Right forelimb (tissue), 1 donor: ENCODE measurements at regions not wholly inside any gene's neighbourhood (a gene's known extent, or its start where the extent isn't known, plus 50 kb on each side); places are given as distances from the start of the nearest gene placed in this dataset.
"Not testable (repeated sequence)": the region's sequence is repeated elsewhere in the genome, so short reads cannot be mapped to it uniquely, and the experiment has no call there.

Experiments
- DNase-seq: peaks from one replicate; pipeline ENCODE4 v3.0.0-alpha.2; 2018

DNA sequence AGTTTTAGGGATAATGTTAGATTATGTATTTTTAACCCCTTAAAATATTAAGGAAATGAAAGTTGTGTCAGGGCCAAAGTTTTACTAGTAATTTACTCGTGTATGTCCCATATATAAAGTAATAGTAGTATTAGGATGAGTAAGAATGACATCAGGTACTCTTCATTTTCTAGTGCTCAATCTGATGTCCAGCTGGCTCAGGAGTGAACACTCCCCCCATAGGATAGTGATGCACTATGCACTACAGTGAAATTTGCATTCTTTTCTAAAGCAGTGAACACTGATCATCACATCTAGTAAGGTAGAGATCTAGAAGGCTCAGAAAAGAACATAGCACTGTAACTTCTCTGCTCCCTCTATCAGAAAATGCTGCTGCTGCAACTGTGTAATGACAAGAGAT, 409.7 kb downstream of the GLUD2 start:
- DNase-seq, result no peak

DNA sequence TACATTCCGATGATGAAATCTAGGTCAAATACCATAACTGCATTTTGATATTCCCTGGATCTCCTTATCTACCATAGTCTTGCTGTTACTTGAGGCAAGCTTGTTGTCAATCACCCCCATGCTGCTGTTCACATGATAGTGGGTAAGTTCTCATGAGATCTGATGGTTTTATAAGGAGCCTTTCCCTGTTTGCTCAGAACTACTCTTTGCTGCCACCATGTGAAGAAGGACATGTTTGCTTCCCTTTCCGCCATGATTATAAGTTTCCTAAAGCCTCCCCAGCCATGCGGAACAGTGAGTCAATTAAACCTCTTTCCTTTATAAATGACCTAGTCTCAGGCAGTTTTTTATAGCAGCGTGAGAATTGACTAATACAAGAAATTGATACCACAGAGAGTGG, 432.0 kb downstream of the GLUD2 start:
- DNase-seq, result no peak

DNA sequence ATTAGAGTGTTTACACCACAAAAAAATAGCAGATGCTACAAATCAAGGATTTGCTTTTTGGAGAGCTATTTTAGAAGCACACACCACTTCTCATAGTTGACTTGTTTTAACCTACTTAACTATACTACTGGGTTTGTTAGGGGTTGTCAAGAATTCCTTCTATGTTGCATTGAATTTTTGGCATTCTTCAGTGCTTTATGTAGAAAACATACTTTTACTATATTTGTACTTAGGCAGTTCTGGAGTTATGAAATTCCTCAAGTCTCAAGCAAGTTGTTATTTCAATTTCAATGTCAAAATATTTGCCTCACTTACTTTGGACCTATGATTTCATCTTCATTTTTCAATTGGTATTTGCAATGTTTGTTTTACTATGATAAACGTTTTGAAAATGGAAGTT, 449.6 kb downstream of the GLUD2 start:
- DNase-seq, result no peak

DNA sequence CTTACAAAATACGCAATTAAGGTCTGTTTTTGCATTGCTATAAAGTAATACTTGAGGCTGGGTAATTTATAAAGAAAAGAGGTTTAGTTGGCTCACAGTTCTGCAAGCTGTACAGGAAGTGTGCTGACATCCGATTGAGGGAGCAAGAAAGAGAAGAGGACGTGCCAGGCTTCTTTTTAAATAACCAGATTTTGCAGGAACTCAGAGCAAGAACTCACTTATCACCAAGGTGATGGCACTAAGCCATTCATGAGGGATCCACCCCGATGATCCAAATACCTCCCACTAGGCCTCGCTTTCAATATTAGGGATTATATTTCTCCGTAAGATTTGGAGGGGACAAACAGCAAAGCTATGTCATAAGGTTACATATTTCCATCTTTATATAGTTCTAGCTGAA, 456.7 kb downstream of the GLUD2 start:
- no peak for DNase-seq

DNA sequence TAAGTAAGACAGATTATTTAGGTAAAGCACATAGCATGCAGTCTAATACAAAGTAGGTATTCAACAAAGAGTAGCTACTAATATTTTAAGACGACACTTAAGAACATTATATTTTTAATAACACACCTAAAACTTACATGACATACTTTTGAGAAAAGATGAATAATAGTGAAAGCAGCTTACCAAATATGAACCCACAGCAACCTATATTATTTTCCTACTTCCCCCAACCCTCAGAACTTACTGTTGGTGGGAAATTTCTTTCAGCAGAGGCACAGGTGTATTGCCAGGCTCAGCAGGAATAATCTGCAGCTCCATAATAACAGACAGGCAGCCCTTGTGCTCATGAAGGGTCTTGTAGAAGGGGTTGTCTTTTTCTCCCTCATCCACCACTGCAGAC, 498.9 kb downstream of the GLUD2 start:
- DNase-seq, result no peak

DNA sequence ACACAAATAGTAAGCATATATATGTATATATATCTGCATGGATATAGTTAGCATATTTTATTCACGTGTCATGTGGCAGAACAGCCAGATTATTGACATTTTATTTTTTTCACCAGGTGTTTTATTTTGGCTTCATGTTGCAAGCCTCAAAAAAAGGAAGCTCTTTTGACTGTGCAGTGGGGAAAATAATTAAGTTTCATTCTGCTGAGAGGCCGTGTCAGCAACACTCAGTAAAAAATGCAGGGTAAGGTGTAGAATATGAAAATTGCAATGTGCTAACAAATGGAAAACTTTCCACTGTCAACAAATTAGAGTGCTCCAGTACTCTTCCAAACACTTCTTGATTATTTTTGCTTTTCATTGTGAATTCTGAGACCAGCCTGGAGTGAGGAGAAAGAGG, 511.5 kb downstream of the GLUD2 start:
- DNase-seq, result no peak

DNA sequence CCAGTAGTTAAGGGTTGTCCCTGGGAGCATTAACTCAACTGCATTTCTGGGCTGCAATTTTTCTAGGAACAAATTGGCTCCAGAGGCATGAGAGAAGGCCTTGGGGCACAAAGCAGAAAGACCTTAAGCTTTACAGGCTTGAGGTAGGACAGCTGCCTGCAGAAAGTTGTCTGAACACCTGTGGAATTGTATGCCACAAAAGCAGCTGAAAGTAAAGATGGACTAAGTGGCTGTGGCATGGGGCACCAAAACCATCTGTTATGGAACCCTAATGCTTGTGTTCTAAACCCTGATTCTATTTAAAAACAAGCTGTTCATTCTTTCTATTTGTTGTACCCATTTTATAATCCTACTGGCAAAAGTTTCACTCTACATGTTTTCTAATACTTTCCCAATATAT, 515.2 kb downstream of the GLUD2 start:
- DNase-seq, result no peak

DNA sequence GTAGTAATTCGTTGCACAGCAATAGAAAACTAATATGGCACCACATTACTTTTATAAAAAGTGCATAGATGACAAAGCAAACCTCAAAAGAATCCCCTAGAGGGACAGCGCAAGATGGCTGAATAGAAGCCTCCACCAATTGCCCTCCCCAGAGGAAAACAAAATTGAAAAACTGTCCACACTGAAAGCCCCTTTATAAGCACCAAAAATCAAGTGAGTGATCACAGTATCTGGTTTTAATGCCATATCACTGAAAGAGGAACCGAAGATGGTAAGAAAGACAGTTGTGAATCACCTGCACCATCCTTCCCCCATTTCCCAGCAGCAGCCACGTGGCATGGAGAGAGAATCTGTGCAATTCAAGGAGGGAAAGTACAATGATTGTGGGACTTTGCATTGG, 522.2 kb downstream of the GLUD2 start:
- no peak for DNase-seq

DNA sequence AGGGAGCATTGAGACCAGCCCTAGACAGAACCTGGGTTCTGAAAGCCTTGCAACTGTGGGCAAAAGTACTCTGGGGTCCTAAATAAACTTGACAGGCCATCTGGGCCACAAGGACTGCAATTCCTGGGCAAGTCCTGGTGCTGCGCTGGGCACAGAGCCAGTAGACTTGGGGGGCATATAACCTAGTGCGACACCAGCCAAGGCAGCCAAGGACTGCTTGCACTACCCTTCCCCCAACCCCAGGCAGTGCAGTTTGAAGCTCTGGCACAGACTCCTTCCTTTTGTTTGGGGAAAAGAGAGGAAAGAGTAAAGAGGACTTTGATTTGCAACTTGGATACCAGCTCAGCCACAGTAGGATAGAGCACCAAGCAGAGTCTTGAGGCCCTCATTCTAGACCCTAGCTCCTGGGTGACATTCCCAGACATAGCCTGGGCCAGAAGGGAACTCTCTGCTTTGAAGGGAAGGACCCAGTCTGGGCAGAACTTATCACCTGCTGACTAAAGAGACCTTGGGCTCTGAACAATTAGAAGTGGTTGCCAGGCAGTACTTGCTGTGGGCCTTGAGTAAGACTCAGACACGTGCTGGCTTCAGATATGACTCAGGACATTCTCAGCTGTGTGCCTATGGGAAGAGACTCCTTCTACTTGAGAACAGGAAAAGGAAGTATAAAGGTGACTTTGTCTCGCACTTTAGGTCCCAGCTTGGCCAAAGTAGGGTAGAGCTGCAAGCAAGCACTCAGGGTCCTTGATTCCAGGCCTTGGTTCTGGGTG, 522.8 kb downstream of the GLUD2 start:
- no peak for DNase-seq

DNA sequence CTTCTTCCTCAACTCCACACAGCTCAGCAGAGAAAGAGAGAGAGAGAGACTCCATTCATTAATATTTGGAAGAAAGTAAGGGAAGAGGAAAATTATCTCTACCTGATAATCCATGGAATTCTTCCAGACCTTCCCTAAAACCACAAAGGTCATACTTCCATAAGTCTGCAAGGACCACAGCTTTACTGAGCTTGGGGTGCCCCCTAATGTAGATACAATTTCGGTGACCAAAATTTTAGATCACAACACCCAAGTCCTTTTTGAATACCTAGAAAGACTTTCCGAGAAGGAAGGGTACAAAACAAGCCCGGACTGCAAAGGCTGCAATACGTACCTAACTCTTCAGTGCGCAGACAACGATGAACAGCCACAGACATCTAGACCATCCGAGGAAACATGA, 523.9 kb downstream of the GLUD2 start:
- no peak for DNase-seq

DNA sequence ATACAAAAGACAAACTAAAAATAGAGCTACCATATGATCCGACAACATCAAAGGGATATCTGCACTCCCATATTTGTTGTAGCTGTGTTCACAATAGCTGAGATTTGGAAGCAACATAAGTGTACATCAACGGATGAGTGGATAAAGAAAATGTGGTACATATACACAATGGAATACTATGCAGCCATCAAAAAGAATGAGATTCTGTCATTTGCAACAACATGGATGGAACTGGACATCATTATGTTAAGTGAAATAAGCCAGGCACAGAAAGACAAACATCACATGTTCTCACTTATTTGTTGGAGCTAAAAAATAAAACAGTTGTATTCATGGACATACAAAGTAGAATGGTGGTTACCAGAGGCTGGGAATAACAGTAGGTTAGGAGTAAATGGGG, 527.0 kb downstream of the GLUD2 start:
- DNase-seq, result not testable (repeated sequence)

DNA sequence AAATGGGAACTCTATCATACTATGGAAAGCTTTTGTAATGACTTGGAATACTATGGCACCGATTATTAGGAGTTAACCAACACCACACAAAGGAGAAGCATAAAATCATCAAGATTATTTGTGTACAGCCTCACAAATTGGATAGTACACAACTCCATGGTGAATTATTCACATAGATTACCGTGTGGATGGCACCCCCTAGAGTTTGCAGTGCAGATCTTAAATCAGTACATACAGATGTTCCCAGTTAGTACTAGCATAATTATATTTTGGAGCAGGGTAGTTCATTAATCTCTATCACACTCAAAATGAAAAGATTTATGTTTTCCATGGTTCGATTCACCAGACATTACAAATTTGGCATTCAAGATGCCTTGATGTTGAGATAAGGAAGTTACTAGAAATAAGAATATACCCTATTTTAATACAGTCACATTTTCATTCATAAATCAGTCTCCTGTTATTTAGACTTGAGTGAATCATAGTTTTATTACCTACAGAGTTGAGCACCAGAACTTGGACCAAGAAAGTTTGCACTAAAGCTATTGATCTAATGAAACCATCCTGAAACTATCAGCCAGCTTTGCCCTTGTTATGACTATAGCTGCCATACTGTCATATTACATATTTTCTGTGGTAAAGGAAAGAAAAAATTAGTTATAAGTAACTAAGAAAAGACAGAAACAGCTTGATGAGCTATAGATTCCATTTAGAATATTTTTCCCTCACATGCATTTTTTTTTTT, 531.8 kb downstream of the GLUD2 start:
- DNase-seq, result no peak

DNA sequence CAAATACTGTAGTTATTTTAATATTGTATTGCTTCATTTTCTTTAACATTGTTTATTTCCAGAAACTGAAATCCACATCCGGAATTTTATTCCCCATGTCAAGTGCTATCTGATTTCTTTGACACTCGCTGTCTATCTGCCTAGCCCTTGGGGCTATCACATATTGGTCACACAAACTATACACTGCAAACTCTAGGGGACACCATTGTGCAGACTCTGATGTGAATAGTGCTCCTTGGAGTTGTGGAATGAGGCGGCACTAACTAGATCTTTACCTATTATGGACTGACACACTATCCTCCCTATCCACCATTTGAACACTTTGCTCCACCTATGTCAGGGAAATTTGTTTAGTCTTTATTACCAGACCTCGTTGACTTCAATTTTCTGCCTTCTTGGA, 534.5 kb downstream of the GLUD2 start:
- no peak for DNase-seq

DNA sequence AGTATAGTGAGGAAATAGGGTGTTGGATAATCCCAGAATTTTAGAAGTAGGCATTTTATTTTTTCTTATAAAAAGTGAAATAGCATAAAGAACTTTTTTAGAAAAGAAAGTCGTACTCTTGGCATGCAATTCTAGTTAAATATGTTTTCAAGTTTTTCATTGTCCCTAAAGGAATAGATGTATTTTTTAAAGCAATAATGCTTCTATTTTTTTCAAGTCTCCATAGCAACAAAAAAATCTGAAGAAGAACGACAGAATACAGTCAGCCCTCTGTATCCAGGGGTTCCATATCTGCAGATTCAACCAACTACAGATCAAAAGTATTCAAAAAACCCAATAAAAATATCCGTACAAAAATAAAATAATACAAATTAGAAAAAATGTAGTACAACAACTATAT, 538.2 kb downstream of the GLUD2 start:
- DNase-seq, result no peak

DNA sequence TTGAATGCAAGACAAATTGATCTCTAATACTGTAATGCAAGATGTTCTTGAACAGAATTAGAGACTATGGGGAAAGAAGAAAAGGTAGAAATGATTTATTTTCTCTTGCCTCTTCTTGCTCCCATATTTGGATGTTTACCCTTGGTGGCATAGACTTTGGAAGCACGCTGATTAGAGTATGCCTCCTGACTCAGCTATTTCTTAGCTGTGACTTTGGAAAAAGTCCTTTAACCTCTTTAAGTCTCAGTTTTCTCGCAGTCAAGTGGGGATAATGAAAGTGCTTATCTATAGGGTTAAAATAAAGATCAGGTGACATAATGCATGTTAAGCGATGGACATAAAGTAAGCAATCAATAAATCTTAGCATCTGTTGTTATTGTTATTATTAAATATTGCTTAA, 545.5 kb downstream of the GLUD2 start:
- no peak for DNase-seq

DNA sequence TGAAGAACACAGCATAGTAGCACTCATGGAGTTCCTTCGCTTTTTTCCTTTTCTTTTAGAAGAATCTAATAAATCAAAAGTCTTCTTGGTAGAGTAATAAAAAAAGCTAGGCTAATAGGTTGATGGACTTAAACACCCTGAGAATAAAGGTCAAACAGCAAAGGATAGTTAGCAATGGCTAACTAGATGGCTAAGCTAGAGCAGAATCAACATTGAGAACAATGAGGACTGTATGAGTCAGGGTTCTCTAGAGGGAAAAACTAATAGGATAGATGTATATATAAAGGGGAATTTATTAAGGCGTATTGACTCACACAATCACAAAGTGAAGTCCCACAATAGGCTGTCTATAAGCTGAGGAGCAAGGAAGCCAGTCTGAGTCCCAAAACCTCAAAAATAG, 550.9 kb downstream of the GLUD2 start:
- no peak for DNase-seq

DNA sequence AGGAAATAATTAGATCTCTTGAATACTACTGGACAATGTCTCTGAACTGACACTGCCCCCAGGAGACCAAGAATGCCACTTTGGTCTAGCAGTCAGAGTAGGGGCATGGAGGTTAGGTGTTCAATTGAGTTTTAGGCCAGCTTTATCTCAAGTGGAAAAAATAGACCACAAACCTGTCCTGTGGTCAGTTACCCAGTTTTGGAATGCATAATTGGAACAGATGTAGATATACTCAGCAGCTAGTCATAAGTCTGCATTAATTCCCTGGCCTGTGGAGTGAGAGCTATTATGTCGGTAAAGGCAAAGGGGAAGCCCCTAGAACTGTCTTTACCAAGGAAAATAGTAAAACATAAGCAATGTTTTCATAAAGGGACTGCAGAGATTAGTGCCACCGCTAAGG, 587.7 kb downstream of the GLUD2 start:
- DNase-seq, result no peak

DNA sequence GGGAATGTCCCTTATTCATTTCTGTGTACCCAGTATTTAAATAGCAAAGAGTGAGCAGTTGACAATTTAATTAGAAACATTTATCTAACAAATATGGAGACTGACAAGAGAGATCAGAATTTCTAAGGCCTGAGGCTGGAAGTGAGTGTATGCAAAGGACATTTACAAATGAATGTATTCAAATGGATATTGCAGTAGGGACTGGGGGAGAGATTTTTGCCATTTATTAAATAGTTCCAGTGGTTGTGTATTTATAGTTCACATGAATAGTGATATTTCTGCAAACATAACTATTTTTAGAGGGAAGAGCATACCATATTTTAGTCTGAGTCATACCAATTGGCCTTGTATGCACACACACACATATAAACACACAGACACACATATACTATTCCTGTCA, 592.4 kb downstream of the GLUD2 start:
- DNase-seq, result no peak

DNA sequence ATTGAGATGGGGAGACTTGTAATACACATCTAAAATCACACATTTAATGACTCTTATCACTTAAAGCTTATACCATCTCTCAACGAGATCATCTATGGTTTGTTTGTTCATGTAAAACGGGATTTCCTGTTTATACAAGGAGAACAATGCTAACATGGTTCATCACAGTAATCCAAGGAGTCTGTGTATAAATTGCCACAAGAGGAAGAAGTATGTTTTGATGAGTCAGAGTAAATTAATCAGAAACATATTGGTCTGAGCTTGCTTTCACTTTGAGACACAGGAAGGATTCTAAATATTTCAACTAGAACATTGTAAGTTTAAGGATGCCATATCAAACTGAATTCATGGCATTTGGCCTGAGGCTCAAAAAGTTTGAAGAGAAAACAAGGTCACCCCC, 594.1 kb downstream of the GLUD2 start:
- DNase-seq, result no peak

DNA sequence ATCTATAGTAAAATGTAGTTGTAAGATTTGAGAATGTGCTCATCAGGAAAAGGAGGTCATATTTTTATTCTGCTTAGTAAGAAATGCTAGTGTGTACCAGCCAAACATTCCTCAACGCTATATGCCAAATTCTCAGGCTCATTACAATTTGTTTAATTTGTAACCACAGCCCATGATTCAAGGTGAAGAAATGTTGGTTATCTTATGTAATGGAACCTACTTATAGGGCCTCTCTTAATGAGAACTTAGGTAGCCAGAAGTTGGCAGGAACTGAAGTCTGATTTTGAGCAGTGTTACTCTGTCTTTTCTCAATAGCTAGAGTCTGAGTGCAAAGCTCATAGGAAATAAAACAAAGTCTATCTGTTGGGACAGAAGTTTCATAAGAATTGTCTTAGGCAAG, 595.0 kb downstream of the GLUD2 start:
- DNase-seq, result no peak

DNA sequence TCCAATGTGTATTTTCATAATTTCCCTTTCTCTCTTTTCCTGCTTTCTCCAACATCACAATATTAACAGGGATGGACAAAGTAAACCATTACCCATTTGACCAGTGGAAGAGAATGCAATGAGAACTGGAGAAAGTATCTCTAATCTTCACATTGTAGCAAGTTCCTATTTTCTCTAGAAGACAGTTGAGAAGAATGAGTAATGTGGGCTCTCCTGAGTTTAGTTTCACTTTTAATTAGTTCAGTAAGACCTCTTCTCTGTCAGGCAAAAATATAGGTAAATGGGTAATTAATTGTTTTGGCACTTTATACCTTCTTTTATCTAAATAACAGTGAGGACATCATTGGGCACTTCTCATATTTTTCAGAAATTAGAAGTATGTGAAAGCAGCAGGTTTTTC, 602.0 kb downstream of the GLUD2 start:
- no peak for DNase-seq

DNA sequence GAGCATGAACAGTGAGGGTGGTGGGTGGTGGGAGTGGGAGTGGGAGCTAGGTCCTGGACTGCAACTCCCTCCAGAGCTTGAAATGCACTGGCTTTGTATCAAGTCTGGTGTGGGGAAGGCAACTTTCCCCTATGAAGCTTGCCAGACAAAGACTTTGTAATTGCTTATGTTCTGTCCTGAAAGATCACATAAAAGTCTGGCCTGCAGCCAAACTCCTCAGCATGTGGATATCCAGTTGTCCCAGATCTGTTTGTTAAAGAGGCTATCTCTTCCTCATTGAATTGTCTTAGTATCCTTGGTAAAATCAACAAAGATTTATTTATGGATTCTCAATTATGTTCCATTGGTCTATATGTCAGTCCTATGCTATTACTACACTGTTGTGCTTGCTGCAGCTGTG, 607.9 kb downstream of the GLUD2 start:
- DNase-seq, result peak; percentile 38

DNA sequence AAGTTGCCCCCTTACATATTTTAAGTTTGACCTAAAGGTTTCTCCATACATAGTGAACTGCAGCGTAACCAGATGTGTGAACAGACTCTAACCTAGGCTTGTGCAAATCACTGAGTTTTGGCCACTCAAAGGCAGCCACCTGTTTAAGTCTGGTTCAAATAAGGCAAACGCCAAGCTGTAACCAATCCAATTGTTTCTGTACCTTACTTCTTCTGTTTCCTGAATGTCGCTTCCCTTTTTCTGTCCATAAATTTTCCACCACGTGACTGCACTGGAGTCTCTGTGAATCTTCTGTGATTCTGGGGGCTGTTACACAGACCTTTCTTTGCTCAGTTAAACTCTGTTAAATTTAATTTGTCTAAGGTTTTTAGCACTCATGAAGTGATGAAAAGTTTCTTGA, 618.8 kb downstream of the GLUD2 start:
- no peak for DNase-seq

DNA sequence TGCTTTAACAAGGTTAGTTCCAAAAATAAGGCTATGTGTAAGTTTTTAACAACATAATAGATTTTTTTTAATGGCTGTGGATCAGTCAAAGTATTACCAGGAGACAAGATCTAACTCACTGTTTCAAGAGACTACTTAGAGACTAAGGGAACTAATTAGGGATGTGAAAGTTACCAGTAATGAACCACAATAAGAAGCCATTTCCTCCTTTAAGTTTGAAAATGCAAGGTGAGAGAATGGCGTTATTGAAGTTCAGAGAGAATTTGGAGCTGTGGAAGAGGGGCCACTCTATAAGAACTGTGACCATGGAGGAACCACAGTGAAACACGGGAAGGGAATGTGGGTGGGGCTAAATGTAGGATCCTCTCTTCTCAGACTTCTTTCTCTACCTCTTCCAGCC, 624.2 kb downstream of the GLUD2 start:
- DNase-seq, result no peak

DNA sequence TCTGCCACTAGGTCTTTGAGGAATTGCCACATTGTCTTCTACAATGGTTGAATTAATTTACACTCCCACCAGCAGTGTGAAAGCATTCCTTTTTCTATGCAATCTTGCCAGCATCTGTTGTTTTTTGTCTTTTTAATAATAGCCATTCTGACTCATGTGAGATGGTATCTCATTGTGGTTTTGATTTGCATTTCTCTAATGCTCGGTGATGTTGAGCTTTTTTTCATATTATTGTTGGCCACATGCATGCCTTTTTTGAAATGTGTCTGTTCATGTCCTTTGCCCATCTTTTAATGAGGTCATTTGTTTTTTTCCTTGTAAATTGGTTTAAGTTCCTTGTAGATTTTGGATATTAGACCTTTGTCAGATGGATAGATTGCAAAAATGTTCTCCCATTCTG, 661.8 kb downstream of the GLUD2 start:
- not testable (repeated sequence) for DNase-seq
